Hepatocyte (in vitro differentiated cells): ENCODE measurements at regions not wholly inside any gene's neighbourhood (a gene's known extent, or its start where the extent isn't known, plus 50 kb on each side); places are given as distances from the start of the nearest gene placed in this dataset.
"Not testable (repeated sequence)": the region's sequence is repeated elsewhere in the genome, so short reads cannot be mapped to it uniquely, and the experiment has no call there.

Source experiments
- EZH2 ChIP-seq: fragments of 200-600 bp; sonication (generic); IDR thresholded peaks from 2 replicates; pipeline ENCODE4 v1.6.1; 2016; ENCODE audit warnings: antibody characterized with exemption, mild to moderate bottlenecking, borderline replicate concordance
- TF ChIP-seq, protein P1 (sequence below): fragments of 200-600 bp; sonication (generic); IDR thresholded peaks from 2 replicates; pipeline ENCODE4 v1.5.1; 2016; ENCODE audit warnings: antibody characterized with exemption, mild to moderate bottlenecking; ENCODE audit not compliant: poor library complexity

DNA sequence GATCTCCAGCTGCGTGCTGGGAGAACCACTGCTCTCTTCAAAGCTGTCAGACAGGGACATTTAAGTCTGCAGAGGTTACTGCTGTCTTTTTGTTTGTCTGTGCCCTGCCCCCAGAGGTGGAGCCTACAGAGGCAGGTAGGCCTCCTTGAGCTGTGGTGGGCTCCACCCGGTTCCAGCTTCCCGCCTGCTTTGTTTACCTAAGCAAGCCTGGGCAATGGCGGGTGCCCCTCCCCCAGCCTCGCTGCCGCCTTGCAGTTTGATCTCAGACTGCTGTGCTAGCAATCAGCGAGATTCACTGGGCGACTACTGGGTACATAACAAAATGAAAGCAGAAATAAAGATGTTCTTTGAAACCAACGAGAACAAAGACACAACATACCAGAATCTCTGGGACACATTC, 194.3 kb downstream of the OSR1 start:
- TF ChIP-seq EZH2, result not testable (repeated sequence)
- TF ChIP-seq, protein P1, sequence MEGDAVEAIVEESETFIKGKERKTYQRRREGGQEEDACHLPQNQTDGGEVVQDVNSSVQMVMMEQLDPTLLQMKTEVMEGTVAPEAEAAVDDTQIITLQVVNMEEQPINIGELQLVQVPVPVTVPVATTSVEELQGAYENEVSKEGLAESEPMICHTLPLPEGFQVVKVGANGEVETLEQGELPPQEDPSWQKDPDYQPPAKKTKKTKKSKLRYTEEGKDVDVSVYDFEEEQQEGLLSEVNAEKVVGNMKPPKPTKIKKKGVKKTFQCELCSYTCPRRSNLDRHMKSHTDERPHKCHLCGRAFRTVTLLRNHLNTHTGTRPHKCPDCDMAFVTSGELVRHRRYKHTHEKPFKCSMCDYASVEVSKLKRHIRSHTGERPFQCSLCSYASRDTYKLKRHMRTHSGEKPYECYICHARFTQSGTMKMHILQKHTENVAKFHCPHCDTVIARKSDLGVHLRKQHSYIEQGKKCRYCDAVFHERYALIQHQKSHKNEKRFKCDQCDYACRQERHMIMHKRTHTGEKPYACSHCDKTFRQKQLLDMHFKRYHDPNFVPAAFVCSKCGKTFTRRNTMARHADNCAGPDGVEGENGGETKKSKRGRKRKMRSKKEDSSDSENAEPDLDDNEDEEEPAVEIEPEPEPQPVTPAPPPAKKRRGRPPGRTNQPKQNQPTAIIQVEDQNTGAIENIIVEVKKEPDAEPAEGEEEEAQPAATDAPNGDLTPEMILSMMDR, result not testable (repeated sequence)
